ENCODE measurements at regions not wholly inside any gene's neighbourhood (a gene's known extent, or its start where the extent isn't known, plus 50 kb on each side); places are given as distances from the start of the nearest gene placed in this dataset.

DNA sequence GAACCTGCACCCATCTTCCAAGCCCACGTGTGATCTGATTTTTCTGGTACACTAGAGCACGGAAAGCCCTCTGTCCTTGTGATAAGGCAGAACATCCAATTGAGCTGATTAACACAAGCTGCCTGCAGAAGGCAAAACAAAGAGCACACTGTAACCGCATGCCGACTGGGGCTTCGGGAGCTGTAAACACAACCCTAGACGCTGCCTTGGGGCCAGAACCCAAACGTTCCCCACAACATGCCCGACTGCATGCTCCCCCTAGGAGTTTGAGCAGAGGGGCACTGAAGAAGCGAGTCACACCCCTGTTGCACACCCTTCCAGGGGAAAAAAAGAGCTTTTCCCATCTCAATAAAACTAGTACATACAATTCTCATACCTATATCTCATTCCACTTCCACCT lies 470.7 kb downstream of the HTR1B start:
- TF ChIP-seq CTCF (conservative IDR thresholded peaks at IDR 0.05; ENCODE audit: low read length) (no peak), EZH2phosphoT487 (IDR thresholded peaks at IDR 0.05; ENCODE audit: borderline replicate concordance) (no peak)
